Endodermal cell (in vitro differentiated cells): ENCODE measurements at regions not wholly inside any gene's neighbourhood (a gene's known extent, or its start where the extent isn't known, plus 50 kb on each side); places are given as distances from the start of the nearest gene placed in this dataset.

ENCODE experiments used
- DNase-seq: peaks from one replicate; pipeline ENCODE4 v3.0.0-alpha.2; 2017
- H3K27ac ChIP-seq: 2 replicates; pipeline ENCODE4 v1.5.1; 2013; ENCODE audit warnings: mild to moderate bottlenecking, low read depth, low read length, moderate library complexity
- H3K27me3 ChIP-seq: 2 replicates; pipeline ENCODE4 v1.6.1; 2013; ENCODE audit warnings: mild to moderate bottlenecking, low read length, moderate library complexity; ENCODE audit not compliant: insufficient read depth, control insufficient read depth, poor library complexity, severe bottlenecking
- H3K36me3 ChIP-seq: 2 replicates; pipeline ENCODE4 v1.7.0; 2013; ENCODE audit warnings: mild to moderate bottlenecking, low read length, moderate library complexity; ENCODE audit not compliant: control insufficient read depth, insufficient read depth
- H3K4me1 ChIP-seq: one replicate; pipeline ENCODE4 v1.7.0; 2013; ENCODE audit warnings: low read length; ENCODE audit not compliant: control insufficient read depth, insufficient read depth
- H3K4me3 ChIP-seq: 2 replicates; pipeline ENCODE4 v1.5.1; 2013; ENCODE audit warnings: mild to moderate bottlenecking, low read length, moderate library complexity
- H3K9ac ChIP-seq: 2 replicates; pipeline ENCODE4 v1.6.1; 2013; ENCODE audit warnings: mild to moderate bottlenecking, low read length, moderate library complexity; ENCODE audit not compliant: poor library complexity, severe bottlenecking; ENCODE audit errors: extremely low read depth
- H3K9me3 ChIP-seq: 2 replicates; pipeline ENCODE4 v1.6.1; 2013; ENCODE audit warnings: mild to moderate bottlenecking, low read length, moderate library complexity; ENCODE audit not compliant: control insufficient read depth
- H3K27ac Mint-ChIP-seq: 2 replicates; pipeline ENCODE4 v1.8.0; 2020; ENCODE audit warnings: mixed read lengths
- H3K27me3 Mint-ChIP-seq: 2 replicates; pipeline ENCODE4 v1.8.0; 2021; ENCODE audit warnings: mild to moderate bottlenecking, mixed read lengths; ENCODE audit not compliant: insufficient read depth
- H3K36me3 Mint-ChIP-seq: 2 replicates; pipeline ENCODE4 v1.8.0; 2020; ENCODE audit warnings: low read depth, mixed read lengths
- H3K4me1 Mint-ChIP-seq: 2 replicates; pipeline ENCODE4 v1.8.0; 2020; ENCODE audit warnings: mixed read lengths
- H3K4me3 Mint-ChIP-seq: 2 replicates; pipeline ENCODE4 v1.8.0; 2020; ENCODE audit warnings: mild to moderate bottlenecking, moderate library complexity, mixed read lengths
- H3K9me3 Mint-ChIP-seq: 2 replicates; pipeline ENCODE4 v1.8.0; 2020; ENCODE audit warnings: mild to moderate bottlenecking, mixed read lengths
- CTCF ChIP-seq: fragments of 200-600 bp; sonication (generic); conservative IDR thresholded peaks from 2 replicates; pipeline ENCODE4 v1.5.0; 2021; ENCODE audit warnings: antibody characterized with exemption, mild to moderate bottlenecking
- WGBS, 2 experiments: methylation state at CpG; one replicate each; pipeline versions ENCODE4 v1.1.5 to v1.1.7; 2013; ENCODE audit warnings: missing lambda C conversion rate in 2 of 2, mixed read lengths in 1 of 2; ENCODE audit not compliant: insufficient coverage in 1 of 2, insufficient read length in 1 of 2; 5-methylcytosine and 5-hydroxymethylcytosine counted together

GRCh38 chr14:46300765-46301164, 350.8 kb downstream of the RPL10L start:
- no peak for DNase-seq
- no peak overlapping the region for H3K4me3 ChIP-seq
- no peaks in the 10 kb centered on the region for H3K36me3 ChIP-seq
- H3K9ac ChIP-seq: no peak overlapping the region
- H3K27me3 ChIP-seq: no peaks in the 10 kb centered on the region
- H3K9me3 ChIP-seq: no peaks in the 10 kb centered on the region
- Mint-ChIP-seq H3K4me1 (no peaks in the 10 kb centered on the region), H3K27ac (no peak overlapping the region), H3K9me3 (no peaks in the 10 kb centered on the region), H3K27me3 (peaks cover 7% of the 10 kb centered on the region), H3K4me3 (no peak overlapping the region), H3K36me3 (no peaks in the 10 kb centered on the region)
- no peak for TF ChIP-seq CTCF
- WGBS, 2 experiments: no CpG with 5 or more reads among the region's 2 CpGs
- H3K27ac ChIP-seq: no peak overlapping the region
- no peaks in the 10 kb centered on the region for H3K4me1 ChIP-seq

- Mint-ChIP-seq H3K4me3 (no peak overlapping the region), H3K4me1 (peaks cover 4% of the 10 kb centered on the region), H3K27me3 (peaks cover 42% of the 10 kb centered on the region), H3K9me3 (peaks cover 21% of the 10 kb centered on the region), H3K27ac (no peak overlapping the region), H3K36me3 (no peaks in the 10 kb centered on the region)
- DNase-seq: no peak
- Histone ChIP-seq H3K9me3 (peaks cover 17% of the 10 kb centered on the region), H3K4me3 (no peak overlapping the region), H3K27me3 (no peaks in the 10 kb centered on the region), H3K4me1 (no peaks in the 10 kb centered on the region), H3K36me3 (no peaks in the 10 kb centered on the region), H3K9ac (no peak overlapping the region), H3K27ac (no peak overlapping the region)
- TF ChIP-seq CTCF: no peak
Measured at GRCh38 chr14:46290706-46291105, 360.9 kb downstream of the RPL10L start.

- H3K36me3 Mint-ChIP-seq: no peaks in the 10 kb centered on the region
- no peaks in the 10 kb centered on the region for H3K9me3 ChIP-seq
- no peak overlapping the region for H3K27ac ChIP-seq
- no peak for DNase-seq
- H3K36me3 ChIP-seq: no peaks in the 10 kb centered on the region
- no peak overlapping the region for H3K4me3 Mint-ChIP-seq
- no peak overlapping the region for H3K4me3 ChIP-seq
- H3K4me1 Mint-ChIP-seq: peaks cover 10% of the 10 kb centered on the region
- peaks cover 8% of the 10 kb centered on the region for H3K27me3 Mint-ChIP-seq
- H3K4me1 ChIP-seq: peaks cover 7% of the 10 kb centered on the region
- H3K9ac ChIP-seq: no peak overlapping the region
- no peaks in the 10 kb centered on the region for H3K9me3 Mint-ChIP-seq
- WGBS, 2 experiments: 77 to 100% methylated on average over 1 of the region's 1 CpG
- H3K27ac Mint-ChIP-seq: no peak overlapping the region
- no peak for TF ChIP-seq CTCF
- H3K27me3 ChIP-seq: no peaks in the 10 kb centered on the region
Measured at GRCh38 chr14:46279776-46280175, 371.8 kb downstream of the RPL10L start.
